NB4 (cell line): ENCODE measurements at regions not wholly inside any gene's neighbourhood (a gene's known extent, or its start where the extent isn't known, plus 50 kb on each side); places are given as distances from the start of the nearest gene placed in this dataset.

Experiments
- DNase-seq: peaks from one replicate; pipeline ENCODE4 v3.0.0; 2010; ENCODE audit warnings: low read depth
- H3K4me3 ChIP-seq: one replicate; pipeline ENCODE4 v1.5.1; 2011; ENCODE audit warnings: mild to moderate bottlenecking, low read depth, low read length, moderate library complexity
- MYC ChIP-seq: IDR thresholded peaks from 2 replicates; pipeline ENCODE4 v1.6.1; 2011; ENCODE audit warnings: low read depth, low read length
- POLR2A ChIP-seq: IDR thresholded peaks from 2 replicates; pipeline ENCODE4 v1.6.1; 2011; ENCODE audit warnings: mild to moderate bottlenecking; ENCODE audit not compliant: insufficient read length; ENCODE audit errors: extremely low read depth
- TF ChIP-seq, protein P1 (sequence below): IDR thresholded peaks from one replicate; pipeline ENCODE4 v1.5.1; 2012; ENCODE audit warnings: low read depth, low read length
- TF ChIP-seq, protein P2 (sequence below): IDR thresholded peaks from 2 replicates; pipeline ENCODE4 v1.6.1; 2011; ENCODE audit warnings: low read depth, low read length

- TF ChIP-seq, protein P1, sequence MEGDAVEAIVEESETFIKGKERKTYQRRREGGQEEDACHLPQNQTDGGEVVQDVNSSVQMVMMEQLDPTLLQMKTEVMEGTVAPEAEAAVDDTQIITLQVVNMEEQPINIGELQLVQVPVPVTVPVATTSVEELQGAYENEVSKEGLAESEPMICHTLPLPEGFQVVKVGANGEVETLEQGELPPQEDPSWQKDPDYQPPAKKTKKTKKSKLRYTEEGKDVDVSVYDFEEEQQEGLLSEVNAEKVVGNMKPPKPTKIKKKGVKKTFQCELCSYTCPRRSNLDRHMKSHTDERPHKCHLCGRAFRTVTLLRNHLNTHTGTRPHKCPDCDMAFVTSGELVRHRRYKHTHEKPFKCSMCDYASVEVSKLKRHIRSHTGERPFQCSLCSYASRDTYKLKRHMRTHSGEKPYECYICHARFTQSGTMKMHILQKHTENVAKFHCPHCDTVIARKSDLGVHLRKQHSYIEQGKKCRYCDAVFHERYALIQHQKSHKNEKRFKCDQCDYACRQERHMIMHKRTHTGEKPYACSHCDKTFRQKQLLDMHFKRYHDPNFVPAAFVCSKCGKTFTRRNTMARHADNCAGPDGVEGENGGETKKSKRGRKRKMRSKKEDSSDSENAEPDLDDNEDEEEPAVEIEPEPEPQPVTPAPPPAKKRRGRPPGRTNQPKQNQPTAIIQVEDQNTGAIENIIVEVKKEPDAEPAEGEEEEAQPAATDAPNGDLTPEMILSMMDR, result no peak
- TF ChIP-seq POLR2A (no peak), MYC (no peak)
- TF ChIP-seq, protein P2, sequence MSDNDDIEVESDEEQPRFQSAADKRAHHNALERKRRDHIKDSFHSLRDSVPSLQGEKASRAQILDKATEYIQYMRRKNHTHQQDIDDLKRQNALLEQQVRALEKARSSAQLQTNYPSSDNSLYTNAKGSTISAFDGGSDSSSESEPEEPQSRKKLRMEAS, result no peak
- no peak overlapping the region for H3K4me3 ChIP-seq
- no peak for DNase-seq
Observed at GRCh38 chr5:123882965-123883345, 371.0 kb downstream of the CSNK1G3 start.

- TF ChIP-seq MYC (no peak), POLR2A (no peak)
- TF ChIP-seq, protein P2, result no peak
- TF ChIP-seq, protein P1, result no peak
- H3K4me3 ChIP-seq, result no peak overlapping the region
- no peak for DNase-seq
Observed at GRCh38 chr5:123882319-123882964, 370.5 kb downstream of the CSNK1G3 start.

GRCh38 chr5:123881759-123882244 is 369.8 kb downstream of the CSNK1G3 start:
- H3K4me3 ChIP-seq, result no peak overlapping the region
- DNase-seq, result no peak
- TF ChIP-seq, protein P2, result no peak
- TF ChIP-seq POLR2A (no peak), MYC (no peak)
- TF ChIP-seq, protein P1, result no peak

DNA sequence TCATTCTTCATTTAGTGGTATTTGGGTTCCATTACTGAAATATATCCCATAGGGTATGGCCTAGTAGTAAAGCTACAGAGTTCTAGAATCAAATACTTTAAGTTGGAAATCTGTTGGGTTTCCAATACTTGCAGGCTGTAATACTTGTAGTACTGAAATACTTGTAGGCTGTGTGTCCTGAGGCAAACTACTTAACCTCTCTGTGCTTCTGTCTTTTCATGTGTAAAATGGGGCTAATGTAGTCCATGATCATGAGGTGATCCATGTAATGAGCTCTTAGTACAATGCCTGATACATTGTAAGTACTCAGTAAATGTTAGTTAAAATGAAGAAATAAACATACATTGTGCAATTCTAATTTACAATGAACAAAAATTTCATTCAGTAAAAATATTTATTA is 368.9 kb downstream of the CSNK1G3 start:
- no peak overlapping the region for H3K4me3 ChIP-seq
- no peak for TF ChIP-seq MYC
- TF ChIP-seq, protein P1, result no peak
- TF ChIP-seq, protein P2, result no peak
- TF ChIP-seq POLR2A, result no peak
- DNase-seq, result no peak

DNA sequence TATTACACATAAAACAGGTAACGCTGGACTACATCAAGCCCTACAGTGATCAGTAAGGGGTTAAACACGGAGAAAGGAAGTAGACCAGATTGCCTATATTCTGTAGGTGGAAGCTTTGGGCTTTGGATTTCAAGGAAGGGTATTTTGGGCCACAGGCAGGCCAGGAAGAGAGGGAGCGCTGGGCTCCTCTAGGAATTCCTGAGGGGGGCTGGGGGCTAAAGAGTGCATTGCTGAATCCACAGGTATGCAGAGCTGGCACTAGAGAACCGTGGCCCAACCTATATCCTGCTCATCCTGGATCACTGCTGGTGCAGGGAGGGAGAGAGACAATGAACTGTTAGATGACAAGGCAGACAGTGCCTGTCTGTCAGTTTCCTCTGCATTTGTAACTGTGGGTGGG is 367.1 kb downstream of the CSNK1G3 start:
- H3K4me3 ChIP-seq, result no peak overlapping the region
- DNase-seq, result no peak
- TF ChIP-seq MYC (no peak), POLR2A (no peak)
- TF ChIP-seq, protein P1, result no peak
- TF ChIP-seq, protein P2, result no peak
